ENCODE measurements at regions not wholly inside any gene's neighbourhood (a gene's known extent, or its start where the extent isn't known, plus 50 kb on each side); places are given as distances from the start of the nearest gene placed in this dataset.

DNA sequence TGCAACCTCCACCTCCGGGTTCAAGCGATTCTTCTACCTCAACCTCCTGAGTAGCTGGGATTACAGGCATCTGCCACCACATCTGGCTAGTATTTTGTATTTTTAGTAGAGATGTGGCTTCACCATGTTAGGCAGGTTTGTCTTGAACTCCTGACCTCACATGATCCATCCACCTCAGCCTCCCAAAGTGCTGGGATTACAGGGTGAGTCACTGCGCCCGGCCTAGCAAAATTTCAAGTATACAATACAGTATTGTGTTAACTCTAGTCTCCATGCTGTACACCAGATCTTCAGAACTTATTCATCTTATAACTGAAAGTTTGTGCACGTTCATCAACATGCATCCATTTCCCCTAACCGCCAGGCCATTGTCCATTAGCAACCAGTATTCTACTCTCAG, 115.1 kb upstream of the MDGA2 start:
- no peak overlapping the region for H3K4me3 ChIP-seq
- no peaks in the 10 kb centered on the region for H3K9me3 ChIP-seq
- no peak overlapping the region for H3K27ac ChIP-seq
- TF ChIP-seq, protein P1, sequence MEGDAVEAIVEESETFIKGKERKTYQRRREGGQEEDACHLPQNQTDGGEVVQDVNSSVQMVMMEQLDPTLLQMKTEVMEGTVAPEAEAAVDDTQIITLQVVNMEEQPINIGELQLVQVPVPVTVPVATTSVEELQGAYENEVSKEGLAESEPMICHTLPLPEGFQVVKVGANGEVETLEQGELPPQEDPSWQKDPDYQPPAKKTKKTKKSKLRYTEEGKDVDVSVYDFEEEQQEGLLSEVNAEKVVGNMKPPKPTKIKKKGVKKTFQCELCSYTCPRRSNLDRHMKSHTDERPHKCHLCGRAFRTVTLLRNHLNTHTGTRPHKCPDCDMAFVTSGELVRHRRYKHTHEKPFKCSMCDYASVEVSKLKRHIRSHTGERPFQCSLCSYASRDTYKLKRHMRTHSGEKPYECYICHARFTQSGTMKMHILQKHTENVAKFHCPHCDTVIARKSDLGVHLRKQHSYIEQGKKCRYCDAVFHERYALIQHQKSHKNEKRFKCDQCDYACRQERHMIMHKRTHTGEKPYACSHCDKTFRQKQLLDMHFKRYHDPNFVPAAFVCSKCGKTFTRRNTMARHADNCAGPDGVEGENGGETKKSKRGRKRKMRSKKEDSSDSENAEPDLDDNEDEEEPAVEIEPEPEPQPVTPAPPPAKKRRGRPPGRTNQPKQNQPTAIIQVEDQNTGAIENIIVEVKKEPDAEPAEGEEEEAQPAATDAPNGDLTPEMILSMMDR (IDR thresholded peaks at IDR 0.05), result no peak
- ATAC-seq (ENCODE audit: insufficient number of reproducible peaks, low FRiP score, low read depth) (no peak), DNase-seq (ENCODE audit: low spot score) (no peak)
- no peaks in the 10 kb centered on the region for H3K4me1 ChIP-seq (ENCODE audit: control insufficient read depth in 1 of 2, low read depth in 2 of 2)
- no peaks in the 10 kb centered on the region for H3K27me3 ChIP-seq (replicated peaks; ENCODE audit: insufficient read depth)
- no peaks in the 10 kb centered on the region for H3K36me3 ChIP-seq

DNA sequence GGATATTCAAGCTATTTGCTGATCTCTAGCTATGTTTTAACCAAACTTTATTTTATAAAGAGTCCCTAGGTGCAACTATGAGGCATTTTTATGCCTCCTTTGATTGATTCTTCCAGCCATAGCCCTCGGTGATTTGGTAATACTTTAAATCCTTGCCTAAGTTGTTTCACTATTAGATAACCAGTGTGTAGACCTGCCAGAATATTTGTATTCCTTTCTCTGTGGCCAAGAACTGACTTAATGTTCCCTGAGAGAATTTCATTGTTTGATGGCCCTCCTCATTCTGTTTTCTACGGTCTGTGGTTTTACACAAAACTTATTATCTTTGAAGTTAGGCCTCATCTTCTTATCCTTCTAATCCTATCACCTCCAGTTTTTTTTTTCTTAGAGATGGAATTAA, 109.7 kb upstream of the MDGA2 start:
- no peaks in the 10 kb centered on the region for H3K27me3 ChIP-seq (replicated peaks; ENCODE audit: insufficient read depth)
- no peaks in the 10 kb centered on the region for H3K9me3 ChIP-seq
- H3K36me3 ChIP-seq, result no peaks in the 10 kb centered on the region
- no peak overlapping the region for H3K27ac ChIP-seq
- DNase-seq (ENCODE audit: low spot score), result no peak
- H3K4me1 ChIP-seq (ENCODE audit: control insufficient read depth in 1 of 2, low read depth in 2 of 2), result no peaks in the 10 kb centered on the region
- TF ChIP-seq, protein P1 (IDR thresholded peaks at IDR 0.05), result no peak
- no peak overlapping the region for H3K4me3 ChIP-seq
- no peak for ATAC-seq (ENCODE audit: insufficient number of reproducible peaks, low FRiP score, low read depth)

DNA sequence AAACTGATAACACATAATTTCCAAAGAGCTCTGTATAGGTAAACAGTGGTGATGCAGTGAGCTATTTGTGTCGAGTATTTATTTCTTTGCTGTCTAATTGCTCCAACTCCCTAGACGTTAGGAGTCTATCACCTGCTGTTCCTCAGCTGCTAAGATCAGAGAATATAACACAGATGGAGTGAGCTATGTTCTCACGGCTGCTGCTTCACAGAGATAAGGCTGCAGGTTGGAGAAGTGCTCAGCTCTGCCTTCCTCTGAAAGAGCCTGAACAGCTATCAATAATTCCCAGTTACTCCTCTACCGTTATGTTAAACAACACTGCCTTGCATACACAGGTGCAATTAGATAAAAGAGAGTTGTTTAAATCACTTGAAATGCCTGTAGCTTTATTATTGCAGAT, 103.2 kb upstream of the MDGA2 start:
- ATAC-seq (ENCODE audit: insufficient number of reproducible peaks, low FRiP score, low read depth), result no peak
- H3K36me3 ChIP-seq, result no peaks in the 10 kb centered on the region
- no peaks in the 10 kb centered on the region for H3K27me3 ChIP-seq (replicated peaks; ENCODE audit: insufficient read depth)
- no peaks in the 10 kb centered on the region for H3K4me1 ChIP-seq (ENCODE audit: control insufficient read depth in 1 of 2, low read depth in 2 of 2)
- no peak for DNase-seq (ENCODE audit: low spot score)
- no peaks in the 10 kb centered on the region for H3K9me3 ChIP-seq
- no peak overlapping the region for H3K27ac ChIP-seq
- no peak overlapping the region for H3K4me3 ChIP-seq
- TF ChIP-seq, protein P1 (IDR thresholded peaks at IDR 0.05), result no peak

DNA sequence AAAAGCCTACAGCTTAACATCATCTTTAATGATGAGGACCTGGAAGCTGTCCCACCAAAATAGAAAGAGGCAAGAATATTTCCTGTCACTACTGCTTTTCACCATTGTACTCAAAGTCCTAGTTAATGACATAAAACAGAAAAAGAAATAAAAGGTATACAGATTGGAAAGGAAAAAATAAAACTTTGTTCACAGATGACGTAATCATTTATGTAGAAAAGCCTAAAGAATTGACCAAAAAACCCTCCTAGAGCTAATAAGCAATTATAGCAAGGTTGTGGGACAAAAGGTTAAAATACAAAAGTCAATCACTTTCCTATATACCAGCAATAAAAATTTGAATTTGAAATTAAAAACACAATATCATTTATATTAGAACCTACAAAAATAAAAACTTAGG, 97.2 kb upstream of the MDGA2 start:
- Histone ChIP-seq H3K9me3 (no peaks in the 10 kb centered on the region), H3K4me1 (ENCODE audit: control insufficient read depth in 1 of 2, low read depth in 2 of 2) (no peaks in the 10 kb centered on the region), H3K27me3 (replicated peaks; ENCODE audit: insufficient read depth) (no peaks in the 10 kb centered on the region), H3K4me3 (no peak overlapping the region), H3K36me3 (no peaks in the 10 kb centered on the region), H3K27ac (no peak overlapping the region)
- ATAC-seq (ENCODE audit: insufficient number of reproducible peaks, low FRiP score, low read depth), result no peak
- DNase-seq (ENCODE audit: low spot score), result no peak
- TF ChIP-seq, protein P1 (IDR thresholded peaks at IDR 0.05), result no peak

DNA sequence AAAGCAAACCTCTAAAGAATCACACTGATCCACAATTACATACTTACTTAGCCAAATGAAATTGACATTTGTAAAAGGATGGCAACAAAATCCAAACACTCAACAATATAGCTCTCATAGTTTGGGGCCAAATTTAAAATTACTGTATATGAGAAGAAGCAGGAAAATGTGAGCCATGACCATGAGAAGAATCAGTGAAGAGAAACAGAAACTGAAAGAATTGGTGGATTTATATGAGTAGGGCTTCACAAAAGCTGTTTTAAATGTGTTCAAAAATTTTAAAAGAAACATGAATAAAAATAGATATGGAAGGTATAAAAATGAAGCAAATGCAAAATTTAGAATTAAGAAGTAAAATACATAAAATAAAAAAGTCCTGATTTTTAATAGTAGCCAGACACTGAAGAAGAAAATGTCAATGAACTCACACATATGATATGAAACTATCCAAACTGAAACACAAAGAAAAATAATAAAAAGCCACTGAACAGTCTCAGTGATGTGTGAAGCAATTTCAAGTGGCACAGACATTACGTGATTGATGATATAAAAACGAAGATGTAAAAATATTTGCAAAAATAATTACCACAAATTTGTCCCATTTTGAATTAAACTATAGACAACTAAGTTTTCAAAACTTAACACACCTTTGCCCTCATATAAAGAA, 87.9 kb upstream of the MDGA2 start:
- TF ChIP-seq, protein P1 (IDR thresholded peaks at IDR 0.05), result no peak

More for the DNA sequence above, 87.9 kb upstream of the MDGA2 start:
- H3K36me3 ChIP-seq, result no peaks in the 10 kb centered on the region
- no peak overlapping the region for H3K27ac ChIP-seq
- ATAC-seq (ENCODE audit: insufficient number of reproducible peaks, low FRiP score, low read depth) (no peak), DNase-seq (ENCODE audit: low spot score) (no peak)
- H3K9me3 ChIP-seq, result no peaks in the 10 kb centered on the region
- no peak overlapping the region for H3K4me3 ChIP-seq
- no peaks in the 10 kb centered on the region for H3K4me1 ChIP-seq (ENCODE audit: control insufficient read depth in 1 of 2, low read depth in 2 of 2)
- H3K27me3 ChIP-seq (replicated peaks; ENCODE audit: insufficient read depth), result no peaks in the 10 kb centered on the region
